Trophoblast cell (in vitro differentiated cells and primary cell): ENCODE measurements at regions not wholly inside any gene's neighbourhood (a gene's known extent, or its start where the extent isn't known, plus 50 kb on each side); places are given as distances from the start of the nearest gene placed in this dataset.

Experiments used
- DNase-seq, 2 donors: peaks; one replicate each; pipeline ENCODE4 v3.0.0-alpha.2; 2016
- H2AFZ ChIP-seq: 2 replicates; pipeline ENCODE4 v1.6.1; 2013; ENCODE audit warnings: low read length, moderate library complexity, mild to moderate bottlenecking; ENCODE audit not compliant: insufficient read depth, poor library complexity
- H2AK5ac ChIP-seq: 2 replicates; pipeline ENCODE4 v1.6.1; 2013; ENCODE audit warnings: mild to moderate bottlenecking, low read length
- H2BK120ac ChIP-seq: 2 replicates; pipeline ENCODE4 v1.6.1; 2013; ENCODE audit warnings: low read length, mild to moderate bottlenecking, moderate library complexity; ENCODE audit not compliant: insufficient read depth, poor library complexity
- H2BK12ac ChIP-seq: 2 replicates; pipeline ENCODE4 v1.6.1; 2013; ENCODE audit warnings: mild to moderate bottlenecking, low read length, moderate library complexity
- H2BK5ac ChIP-seq: 2 replicates; pipeline ENCODE4 v1.6.1; 2013; ENCODE audit warnings: low read length, low read depth, moderate library complexity, mild to moderate bottlenecking; ENCODE audit not compliant: poor library complexity
- H3K14ac ChIP-seq: 2 replicates; pipeline ENCODE4 v1.6.1; 2013; ENCODE audit warnings: mild to moderate bottlenecking, low read length
- H3K18ac ChIP-seq: 2 replicates; pipeline ENCODE4 v1.6.1; 2013; ENCODE audit warnings: mild to moderate bottlenecking, low read length
- H3K23ac ChIP-seq: 2 replicates; pipeline ENCODE4 v1.6.1; 2013; ENCODE audit warnings: low read length
- H3K27ac ChIP-seq: 2 replicates; pipeline ENCODE4 v1.5.1; 2013; ENCODE audit warnings: low read depth, mild to moderate bottlenecking, inconsistent platforms, low read length, moderate library complexity
- H3K27me3 ChIP-seq: 2 replicates; pipeline ENCODE4 v1.6.1; 2013; ENCODE audit warnings: inconsistent platforms, mild to moderate bottlenecking, low read length, moderate library complexity; ENCODE audit not compliant: insufficient read depth
- H3K36me3 ChIP-seq, 2 experiments: 1 replicate in 1 of 2; 2 replicates in 1 of 2; pipeline ENCODE4 v1.6.1; 2013; ENCODE audit warnings: low read length in 2 of 2, mild to moderate bottlenecking in 2 of 2, moderate library complexity in 1 of 2; ENCODE audit not compliant: insufficient read depth in 2 of 2, control insufficient read depth in 1 of 2
- H3K4ac ChIP-seq: 2 replicates; pipeline ENCODE4 v1.6.1; 2013; ENCODE audit warnings: low read depth, mild to moderate bottlenecking, low read length, moderate library complexity
- H3K4me1 ChIP-seq, 2 experiments: 1 replicate in 1 of 2; 2 replicates in 1 of 2; pipeline ENCODE4 v1.6.1; 2013; ENCODE audit warnings: low read length in 2 of 2, mild to moderate bottlenecking in 2 of 2, moderate library complexity in 1 of 2; ENCODE audit not compliant: insufficient read depth in 2 of 2, control insufficient read depth in 1 of 2
- H3K4me2 ChIP-seq: 2 replicates; pipeline ENCODE4 v1.6.1; 2013; ENCODE audit warnings: inconsistent platforms, mild to moderate bottlenecking, low read length, moderate library complexity
- H3K4me3 ChIP-seq: 2 replicates; pipeline ENCODE4 v1.5.1; 2013; ENCODE audit warnings: mild to moderate bottlenecking, low read depth, low read length, inconsistent platforms
- H3K79me1 ChIP-seq: one replicate; pipeline ENCODE4 v1.6.1; 2013; ENCODE audit warnings: low read length
- H3K79me2 ChIP-seq: 2 replicates; pipeline ENCODE4 v1.6.1; 2013; ENCODE audit warnings: low read length, mild to moderate bottlenecking; ENCODE audit not compliant: control insufficient read depth, insufficient read depth, poor library complexity
- H3K9ac ChIP-seq: 2 replicates; pipeline ENCODE4 v1.6.1; 2013; ENCODE audit warnings: mild to moderate bottlenecking, low read length
- H3K9me3 ChIP-seq: 2 replicates; pipeline ENCODE4 v1.6.1; 2013; ENCODE audit warnings: low read depth, mild to moderate bottlenecking, control low read depth, inconsistent platforms, low read length; ENCODE audit not compliant: insufficient read depth
- H4K12ac ChIP-seq: 2 replicates; pipeline ENCODE4 v1.6.1; 2013; ENCODE audit warnings: low read depth, mild to moderate bottlenecking, low read length, moderate library complexity
- H4K8ac ChIP-seq: 2 replicates; pipeline ENCODE4 v1.6.1; 2013; ENCODE audit warnings: low read depth, mild to moderate bottlenecking, low read length, moderate library complexity
- H4K91ac ChIP-seq: one replicate; pipeline ENCODE4 v1.6.1; 2013; ENCODE audit warnings: low read depth, mild to moderate bottlenecking, low read length, moderate library complexity
- WGBS: extraction: QIAGEN DNeasy Blood & Tissue Kit; methylation state at CpG from one replicate; pipeline ENCODE4 v1.1.7; 2013; ENCODE audit warnings: missing lambda C conversion rate; ENCODE audit not compliant: insufficient read length, insufficient coverage; ENCODE audit errors: extremely low coverage; 5-methylcytosine and 5-hydroxymethylcytosine counted together

DNA sequence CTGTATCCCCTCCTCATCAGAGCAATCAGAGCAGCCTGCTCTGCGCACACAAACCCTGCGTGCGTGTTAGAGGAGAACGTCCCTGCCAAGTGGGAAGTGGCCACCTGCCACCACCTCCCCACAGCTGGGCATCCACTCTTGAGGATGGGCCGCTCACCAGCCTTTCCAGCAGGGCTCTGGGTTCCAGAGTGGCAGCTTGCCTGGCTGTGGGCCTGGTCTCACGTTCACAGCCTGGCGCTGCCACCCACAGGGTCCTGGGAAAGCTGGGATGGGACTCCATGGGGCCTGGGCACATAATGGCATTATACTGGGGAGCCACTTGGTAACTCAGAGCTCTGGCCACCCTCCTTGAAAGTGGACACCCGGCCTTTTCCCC lies 151.1 kb upstream of the PPP2R2D start:
- WGBS: no CpG with 5 or more reads among the region's 8 CpGs
- H2BK120ac ChIP-seq: peak overlapping the region; percentile 18
- H3K9ac ChIP-seq: no peak overlapping the region
- no peak overlapping the region for H3K4ac ChIP-seq
- H3K36me3 ChIP-seq: no peaks in the 10 kb centered on the region
- H3K18ac ChIP-seq: no peak overlapping the region
- no peak for DNase-seq
- H3K9me3 ChIP-seq: peaks cover 13% of the 10 kb centered on the region
- H4K8ac ChIP-seq: no peak overlapping the region
- H2AFZ ChIP-seq: no peak overlapping the region
- H3K14ac ChIP-seq: peak overlapping the region; percentile 40
- no peaks in the 10 kb centered on the region for H3K27me3 ChIP-seq
- no peak overlapping the region for H2BK5ac ChIP-seq
- H3K4me1 ChIP-seq: peaks cover 20 to 40% of the 10 kb centered on the region in 2 experiments
- peaks cover 10% of the 10 kb centered on the region for H3K79me1 ChIP-seq
- H3K27ac ChIP-seq: no peak overlapping the region
- H2BK12ac ChIP-seq: peak overlapping the region; percentile 25
- peak overlapping the region; percentile 36 for H2AK5ac ChIP-seq
- H3K4me3 ChIP-seq: no peak overlapping the region
- no peak overlapping the region for H3K4me2 ChIP-seq
- H3K79me2 ChIP-seq: no peaks in the 10 kb centered on the region
- no peak overlapping the region for H4K12ac ChIP-seq
- no peak overlapping the region for H3K23ac ChIP-seq
- H4K91ac ChIP-seq: peak overlapping the region; percentile 40

DNA sequence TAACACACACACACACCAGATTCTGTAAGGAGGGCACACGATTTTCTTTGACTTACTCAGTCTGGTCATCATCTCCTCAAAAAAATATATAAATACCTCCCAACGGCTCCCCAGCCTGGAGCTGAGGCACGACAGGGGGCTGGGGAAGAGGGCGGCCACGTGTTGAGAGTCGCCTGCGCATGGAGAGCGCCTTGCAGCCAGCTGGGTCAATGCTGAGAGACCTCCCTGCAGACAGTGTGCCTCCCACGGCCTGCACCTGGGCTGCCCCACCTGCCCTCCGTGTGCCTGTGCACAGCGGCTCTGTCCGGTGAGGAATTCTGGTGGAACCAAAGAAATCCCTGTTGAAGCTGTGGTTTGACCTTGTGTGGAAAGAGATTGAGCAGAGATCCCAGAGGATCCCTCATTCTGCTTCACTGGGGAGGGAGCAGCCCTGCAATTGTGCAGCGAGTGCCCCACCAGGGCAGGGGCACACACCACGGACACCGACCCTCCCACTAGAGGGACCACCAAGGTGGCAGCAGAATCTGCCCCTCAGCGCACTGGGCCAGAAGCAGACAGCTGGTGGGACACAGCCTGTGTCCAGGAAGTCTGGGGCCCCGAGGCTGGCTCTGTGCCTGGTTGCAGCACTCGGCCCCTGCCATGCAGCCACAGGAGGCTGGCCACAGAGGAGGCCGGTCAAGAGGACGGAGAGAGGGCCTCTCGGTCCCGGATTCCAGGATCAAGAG lies 150.5 kb upstream of the PPP2R2D start:
- Histone ChIP-seq H3K14ac (peak overlapping the region; percentile 63), H4K8ac (peak overlapping the region; percentile 37), H3K79me1 (peaks cover 10% of the 10 kb centered on the region), H3K36me3 (no peaks in the 10 kb centered on the region), H3K9ac (no peak overlapping the region), H3K27me3 (no peaks in the 10 kb centered on the region), H3K27ac (peak overlapping the region; percentile 84), H3K9me3 (peaks cover 9% of the 10 kb centered on the region), H4K12ac (no peak overlapping the region), H3K4me3 (no peak overlapping the region), H2AK5ac (peak overlapping the region; percentile 27), H2AFZ (no peak overlapping the region), H3K4me1 (peaks cover 20 to 40% of the 10 kb centered on the region in 2 experiments), H2BK120ac (peak overlapping the region; percentile 65), H3K79me2 (no peaks in the 10 kb centered on the region), H2BK12ac (peak overlapping the region; percentile 6), H4K91ac (peak overlapping the region; percentile 80), H3K4ac (no peak overlapping the region), H3K18ac (peak overlapping the region; percentile 2), H3K4me2 (no peak overlapping the region), H3K23ac (no peak overlapping the region), H2BK5ac (peak overlapping the region; percentile 13)
- WGBS: no CpG with 5 or more reads among the region's 22 CpGs
- DNase-seq: no peak

- Histone ChIP-seq H3K4me3 (no peak overlapping the region), H4K8ac (no peak overlapping the region), H3K79me1 (peaks cover 10% of the 10 kb centered on the region), H3K23ac (no peak overlapping the region), H2AK5ac (no peak overlapping the region), H2BK12ac (no peak overlapping the region), H3K4me2 (no peak overlapping the region), H3K18ac (no peak overlapping the region), H2AFZ (no peak overlapping the region), H3K4me1 (peaks cover 20 to 40% of the 10 kb centered on the region in 2 experiments), H3K9me3 (peaks cover 9% of the 10 kb centered on the region), H4K12ac (no peak overlapping the region), H3K9ac (no peak overlapping the region), H2BK120ac (peak overlapping the region; percentile 14), H2BK5ac (peak overlapping the region; percentile 7), H3K27ac (peak overlapping the region; percentile 84), H3K79me2 (no peaks in the 10 kb centered on the region), H3K14ac (no peak overlapping the region), H3K4ac (no peak overlapping the region), H3K36me3 (no peaks in the 10 kb centered on the region), H4K91ac (peak overlapping the region; percentile 80), H3K27me3 (no peaks in the 10 kb centered on the region)
- WGBS: no CpG with 5 or more reads among the region's 17 CpGs
- DNase-seq: no peak
These were observed 149.6 kb upstream of the PPP2R2D start for GRCh38 chr10:131750973-131751826.

DNA sequence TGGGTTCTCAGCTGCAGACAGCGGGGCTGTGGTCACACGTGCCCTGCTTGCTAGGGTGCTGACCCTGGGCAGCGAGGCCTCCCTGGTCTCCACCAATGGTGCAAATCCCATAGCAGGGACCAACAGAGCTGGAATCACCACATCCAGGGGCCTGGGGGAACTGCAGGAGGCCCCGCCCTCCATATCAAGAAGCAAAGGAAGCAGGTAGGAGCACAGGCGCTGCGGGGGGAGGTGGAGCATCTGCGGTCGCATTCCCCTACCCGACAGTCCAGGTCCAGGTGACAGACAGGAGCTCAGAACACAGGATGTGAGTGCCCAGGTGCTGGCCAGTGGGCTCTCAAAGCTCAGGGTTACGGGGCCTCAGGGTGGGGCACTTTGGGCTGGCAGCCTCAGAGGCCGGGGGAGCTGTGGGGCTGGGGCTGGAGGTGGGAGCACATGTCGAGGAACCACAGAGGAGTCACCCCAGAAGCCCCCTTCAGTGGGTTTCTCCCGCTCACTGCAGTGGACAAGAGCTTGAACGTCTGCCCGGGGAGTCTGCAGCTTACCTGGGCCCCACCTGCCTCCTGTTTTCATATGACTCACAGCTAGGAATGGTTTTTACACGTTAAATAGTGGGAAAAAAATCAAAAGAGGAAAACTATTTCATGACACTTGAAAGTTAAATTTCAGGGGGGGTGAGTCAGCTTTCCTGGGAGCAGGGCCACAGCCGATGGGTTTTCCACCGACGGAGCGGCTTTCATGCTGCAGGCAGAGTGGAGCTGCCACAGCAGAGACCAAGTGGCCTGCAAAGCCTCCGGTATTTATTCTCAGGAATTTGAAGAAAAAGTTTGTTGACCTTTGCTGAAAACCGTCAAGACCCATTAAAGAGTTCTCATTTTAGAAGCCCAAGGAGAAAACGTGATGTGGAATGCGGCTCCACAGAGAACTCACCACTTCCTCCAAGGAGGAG lies 148.7 kb upstream of the PPP2R2D start:
- Histone ChIP-seq H3K4me1 (peaks cover 20 to 40% of the 10 kb centered on the region in 2 experiments), H2BK5ac (peak overlapping the region; percentile 45), H3K4ac (no peak overlapping the region), H3K36me3 (no peaks in the 10 kb centered on the region), H2BK12ac (no peak overlapping the region), H3K9me3 (peaks cover 9% of the 10 kb centered on the region), H2BK120ac (peak overlapping the region; percentile 35), H3K79me2 (no peaks in the 10 kb centered on the region), H2AFZ (no peak overlapping the region), H3K79me1 (peaks cover 10% of the 10 kb centered on the region), H4K8ac (peak overlapping the region; percentile 30), H3K27me3 (no peaks in the 10 kb centered on the region), H3K4me3 (no peak overlapping the region), H4K91ac (peak overlapping the region; percentile 71), H4K12ac (peak overlapping the region; percentile 8), H3K18ac (peak overlapping the region; percentile 30), H3K14ac (peak overlapping the region; percentile 3), H2AK5ac (no peak overlapping the region), H3K9ac (no peak overlapping the region), H3K4me2 (peak overlapping the region; percentile 26), H3K23ac (no peak overlapping the region), H3K27ac (peak overlapping the region; percentile 84)
- no CpG with 5 or more reads among the region's 24 CpGs for WGBS
- DNase-seq: no peak
